ENCODE measurements at regions not wholly inside any gene's neighbourhood (a gene's known extent, or its start where the extent isn't known, plus 50 kb on each side); places are given as distances from the start of the nearest gene placed in this dataset.
"Not testable (repeated sequence)": the region's sequence is repeated elsewhere in the genome, so short reads cannot be mapped to it uniquely, and the experiment has no call there.

GRCh38 chr11:95641495-95641894 lies 148.1 kb downstream of the FAM76B start:
- peak; percentile 38 for DNase-seq

GRCh38 chr11:95638501-95638900 lies 151.1 kb downstream of the FAM76B start:
- no peak for DNase-seq

- DNase-seq = no peak
Measured at GRCh38 chr11:95625164-95625900, 164.2 kb downstream of the FAM76B start.

DNA sequence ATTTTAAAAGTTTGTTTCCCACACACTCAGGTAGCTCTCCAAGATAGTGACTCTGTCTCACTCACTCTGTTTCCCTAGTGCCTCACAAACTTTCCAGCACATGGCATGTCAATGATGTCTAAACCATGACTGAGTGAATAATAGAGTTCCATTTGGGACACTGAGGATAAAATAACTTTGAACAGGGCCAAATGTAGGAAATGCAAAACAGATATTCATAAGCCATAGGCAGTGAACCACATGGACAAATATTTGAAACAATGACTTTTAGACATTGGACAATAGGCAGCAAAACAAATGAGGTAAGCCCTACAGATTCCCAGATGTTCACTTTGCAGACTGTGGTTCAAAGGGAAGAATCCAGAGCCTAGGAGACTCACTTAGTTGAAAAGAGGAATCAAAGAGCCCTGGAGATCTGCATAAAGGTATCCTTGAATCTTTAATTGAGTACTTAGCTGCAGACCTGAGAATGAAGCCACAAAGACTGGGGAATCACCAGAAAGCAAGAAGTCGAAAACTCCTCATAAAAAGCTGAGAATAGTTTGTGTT lies 173.3 kb downstream of the FAM76B start:
- no peak for DNase-seq

DNA sequence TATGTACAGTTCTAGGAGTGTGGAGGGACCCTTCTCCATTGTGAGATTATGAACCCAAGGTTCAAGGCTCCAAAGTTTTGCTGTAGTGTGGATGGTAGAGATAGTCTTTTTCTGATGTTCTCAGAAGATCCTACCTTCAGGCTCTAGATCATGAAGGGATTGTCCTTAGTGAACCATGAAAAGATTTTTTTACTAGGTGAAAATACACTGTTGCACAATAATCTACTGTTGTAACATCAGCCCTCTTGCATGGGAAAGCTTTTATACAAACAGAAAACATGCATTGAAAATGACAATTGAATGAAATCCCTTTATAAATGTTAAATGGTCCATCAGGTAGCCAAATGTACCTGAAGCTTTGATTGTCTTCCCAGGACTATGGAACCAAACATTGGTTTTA lies 177.8 kb downstream of the FAM76B start:
- DNase-seq = no peak

GRCh38 chr11:95610185-95610584 lies 179.4 kb downstream of the FAM76B start:
- DNase-seq = not testable (repeated sequence)

GRCh38 chr11:95608093-95608492 lies 181.5 kb downstream of the FAM76B start:
- DNase-seq = no peak

- DNase-seq = no peak
Measured at GRCh38 chr11:95606824-95607223, 182.8 kb downstream of the FAM76B start.

DNA sequence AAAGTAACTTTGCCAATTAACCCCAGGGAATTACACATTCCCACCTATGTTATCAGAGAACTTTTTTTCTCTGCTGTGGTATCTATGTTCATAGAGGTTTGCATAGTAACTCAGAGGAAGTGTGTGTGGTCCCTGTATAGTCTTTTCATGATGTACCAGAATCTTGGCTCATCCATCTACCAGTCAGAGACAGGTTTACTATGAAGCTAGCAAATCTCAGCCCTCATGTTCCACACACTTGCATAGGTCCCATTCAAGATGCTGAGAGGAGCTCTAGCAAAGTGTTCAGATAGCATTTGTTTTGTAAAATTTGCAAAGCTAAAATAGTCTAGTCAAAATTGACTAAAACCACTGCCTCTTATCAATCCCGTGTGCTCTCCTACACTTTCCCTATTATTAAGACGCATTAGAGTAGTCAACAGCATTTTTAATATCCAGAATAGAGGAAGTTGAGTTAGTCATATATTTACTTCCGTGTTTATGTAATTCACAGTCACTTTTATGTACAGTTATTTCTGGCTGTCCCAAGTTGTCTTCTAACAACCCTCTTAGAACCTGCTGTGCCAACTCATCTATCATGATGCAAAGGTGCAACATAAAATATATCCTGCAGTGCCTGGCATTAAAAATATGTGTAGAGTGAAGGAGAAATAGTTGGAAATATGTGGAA lies 184.2 kb downstream of the FAM76B start:
- no peak for DNase-seq

DNA sequence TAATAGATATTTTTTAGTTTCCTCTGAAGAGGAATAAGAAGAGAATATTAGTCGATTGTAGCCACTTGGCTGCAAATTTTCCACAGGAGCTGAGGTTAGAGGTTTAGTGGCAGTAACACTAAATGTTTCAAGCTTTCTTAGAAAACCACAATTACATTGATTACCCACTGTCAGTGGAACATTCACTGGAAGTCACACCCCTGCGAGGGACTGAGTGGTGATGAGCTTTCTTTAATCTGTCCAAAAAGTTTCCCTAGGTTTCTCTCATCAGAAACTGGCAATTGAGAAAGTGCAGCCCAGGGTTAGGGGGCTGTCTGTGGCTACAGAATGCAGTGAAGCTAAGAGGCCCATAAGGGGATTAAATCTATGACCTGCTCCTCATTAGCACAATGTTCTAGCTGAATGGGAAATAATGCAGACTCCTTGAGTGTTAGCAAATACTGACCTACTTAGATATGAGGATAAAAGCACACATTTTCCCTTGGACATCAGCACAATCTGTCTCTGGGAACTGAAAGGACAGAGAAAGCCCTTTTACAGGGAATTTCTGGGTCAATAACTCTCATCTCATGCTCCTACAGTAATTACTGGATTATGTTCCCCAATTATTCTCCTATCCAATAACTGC lies 189.5 kb downstream of the FAM76B start:
- DNase-seq = peak; percentile 5

DNA sequence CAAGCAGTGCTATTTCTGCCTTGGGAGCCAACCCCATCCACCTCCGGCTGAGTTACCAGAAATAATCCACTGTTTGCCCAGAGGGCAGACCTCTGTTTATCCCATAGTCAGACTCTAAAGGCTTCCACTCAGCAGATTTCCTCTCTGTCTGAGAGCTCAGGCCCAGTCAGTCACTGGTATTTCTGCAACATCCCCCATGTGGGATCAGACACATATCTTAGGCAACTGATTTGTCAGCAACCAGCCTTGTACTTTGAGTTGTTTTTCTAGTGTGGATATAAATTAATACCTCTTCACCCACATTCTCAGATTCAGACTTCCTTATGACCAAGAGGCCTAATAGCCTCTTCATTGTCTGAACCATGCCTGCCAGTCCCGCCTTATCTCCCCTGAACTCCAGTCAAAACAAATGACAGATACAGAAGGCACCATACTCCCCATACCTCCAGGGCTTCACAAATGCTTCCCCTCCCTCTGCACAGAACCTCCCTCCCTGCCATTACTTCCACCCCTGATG lies 193.6 kb downstream of the FAM76B start:
- no peak for DNase-seq

GRCh38 chr11:95595541-95595940 lies 194.0 kb downstream of the FAM76B start:
- DNase-seq = no peak

GRCh38 chr11:95593111-95593510 lies 196.5 kb downstream of the FAM76B start:
- DNase-seq = no peak

- no peak for DNase-seq
Measured at GRCh38 chr11:95592471-95592870, 197.1 kb downstream of the FAM76B start.

GRCh38 chr11:95589893-95590612 lies 199.5 kb downstream of the FAM76B start:
- DNase-seq = no peak

- no peak for DNase-seq
Measured at GRCh38 chr11:95588821-95589220, 200.8 kb downstream of the FAM76B start.

GRCh38 chr11:95586661-95587060 lies 202.9 kb downstream of the FAM76B start:
- no peak for DNase-seq

- no peak for DNase-seq
Measured at GRCh38 chr11:95586155-95586554, 203.4 kb downstream of the FAM76B start.

DNA sequence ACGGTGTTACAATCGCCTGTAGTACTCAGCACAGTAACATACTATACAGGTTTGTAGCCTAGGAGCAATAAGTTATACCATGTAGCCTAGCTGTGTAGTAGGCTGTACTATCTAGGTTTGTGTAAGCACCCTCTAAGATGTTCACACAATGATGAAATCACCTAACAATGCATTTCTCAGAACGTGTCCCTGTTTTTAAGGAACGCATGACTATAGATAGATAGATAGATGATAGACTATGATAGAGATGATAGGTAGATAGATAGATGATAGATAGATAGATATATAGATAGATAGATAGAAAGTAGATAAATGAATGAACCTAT lies 203.9 kb downstream of the FAM76B start:
- no peak for DNase-seq

DNA sequence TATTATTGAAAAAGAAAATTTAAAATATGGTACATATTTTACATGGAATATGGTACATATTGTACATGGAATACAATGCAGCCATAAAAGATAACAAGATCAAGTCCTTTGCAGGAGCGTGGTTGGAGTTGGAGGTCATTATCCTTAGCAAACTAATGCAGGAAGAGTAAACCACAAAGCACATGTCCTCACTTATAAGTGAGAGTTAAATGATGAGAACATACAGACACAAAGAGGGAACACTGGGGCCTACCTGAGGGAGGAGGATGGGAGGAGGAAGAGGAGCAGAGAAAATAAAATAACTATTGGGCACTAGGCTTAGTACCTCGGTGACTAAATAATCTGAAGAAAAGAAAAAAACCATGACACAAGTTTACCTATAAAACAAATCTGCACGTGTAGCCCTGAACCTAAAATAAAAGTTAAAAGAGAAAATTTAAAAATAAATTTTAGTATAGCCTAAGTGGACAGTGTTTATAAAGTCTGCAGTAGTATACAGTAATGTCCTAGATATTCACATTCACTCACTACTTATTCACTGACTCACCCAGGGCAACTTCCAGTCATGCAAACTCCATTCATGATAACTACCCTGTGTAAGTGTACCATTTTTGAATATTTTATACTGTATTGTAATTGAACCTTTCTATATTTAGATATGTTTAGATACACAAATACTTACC lies 204.4 kb downstream of the FAM76B start:
- DNase-seq = no peak

DNA sequence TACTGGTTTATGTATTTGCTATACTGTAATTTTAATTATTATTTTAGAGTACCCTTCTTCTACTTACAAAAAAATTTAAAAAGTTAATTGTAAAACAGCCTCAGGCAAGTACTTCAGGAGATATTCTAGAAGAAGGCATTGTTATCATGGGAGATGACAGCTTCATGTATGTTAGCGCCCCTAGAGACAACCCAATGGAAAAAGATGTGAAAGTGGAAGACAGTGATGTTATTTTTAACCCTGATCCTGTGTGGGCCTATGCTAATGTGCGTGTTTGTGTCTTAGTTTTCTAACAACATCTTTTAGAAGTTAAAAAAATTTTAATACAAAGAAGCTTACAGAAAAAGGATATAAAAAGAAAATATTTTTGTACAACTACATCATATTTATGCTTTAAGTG lies 205.0 kb downstream of the FAM76B start:
- no peak for DNase-seq

GRCh38 chr11:95584180-95584579 lies 205.4 kb downstream of the FAM76B start:
- no peak for DNase-seq

All from NCI-H1092 (cell line).